GM19240 (cell line): ENCODE measurements at regions not wholly inside any gene's neighbourhood (a gene's known extent, or its start where the extent isn't known, plus 50 kb on each side); places are given as distances from the start of the nearest gene placed in this dataset.
"Not testable (repeated sequence)": the region's sequence is repeated elsewhere in the genome, so short reads cannot be mapped to it uniquely, and the experiment has no call there.

Experiments used
- DNase-seq: peaks from one replicate; pipeline ENCODE4 v3.0.0; 2011; ENCODE audit warnings: low spot score; ENCODE audit not compliant: insufficient read length

DNA sequence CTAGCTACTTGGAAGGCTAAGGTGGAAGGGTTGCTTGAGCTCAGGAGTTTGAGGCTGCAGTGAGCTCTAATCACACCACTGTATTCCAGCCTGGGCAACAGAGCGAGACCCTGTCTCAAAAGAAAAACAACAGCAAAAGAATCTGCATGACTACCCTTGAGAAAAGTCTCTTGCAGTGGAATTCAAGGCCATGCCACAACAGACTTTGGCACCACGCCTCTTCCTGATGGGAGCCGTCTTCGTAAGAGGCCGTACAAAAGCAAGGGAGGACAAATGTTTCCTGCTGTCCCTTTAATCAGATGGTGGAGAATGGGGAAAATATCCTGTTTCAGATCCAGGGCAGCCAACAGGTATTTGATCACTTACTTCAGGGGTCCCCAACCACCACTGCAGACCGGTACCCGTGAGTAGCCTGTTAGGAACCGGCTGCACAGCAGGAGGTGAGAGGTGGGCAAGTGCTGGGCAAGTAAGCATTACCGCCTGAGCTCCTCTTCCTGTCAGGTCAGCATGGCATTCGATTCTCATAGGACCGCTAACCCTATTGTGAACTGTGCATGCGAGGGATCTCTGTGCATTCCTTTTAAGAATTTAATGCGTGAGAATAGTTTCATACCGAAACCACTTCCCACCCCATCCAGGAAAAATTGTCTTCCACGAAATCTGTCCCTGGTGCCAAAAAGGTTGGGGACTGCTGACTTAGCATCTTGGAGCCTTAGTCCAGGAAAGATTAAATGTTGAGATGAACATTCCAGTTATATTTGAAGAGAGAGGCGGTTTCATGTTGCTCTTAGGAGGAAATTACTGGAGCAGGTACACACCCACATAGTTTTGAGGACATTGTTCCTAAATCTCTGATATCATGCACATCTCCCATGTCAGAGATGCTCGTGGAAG lies 94.4 kb upstream of the XPO1 start:
- no peak for DNase-seq

DNA sequence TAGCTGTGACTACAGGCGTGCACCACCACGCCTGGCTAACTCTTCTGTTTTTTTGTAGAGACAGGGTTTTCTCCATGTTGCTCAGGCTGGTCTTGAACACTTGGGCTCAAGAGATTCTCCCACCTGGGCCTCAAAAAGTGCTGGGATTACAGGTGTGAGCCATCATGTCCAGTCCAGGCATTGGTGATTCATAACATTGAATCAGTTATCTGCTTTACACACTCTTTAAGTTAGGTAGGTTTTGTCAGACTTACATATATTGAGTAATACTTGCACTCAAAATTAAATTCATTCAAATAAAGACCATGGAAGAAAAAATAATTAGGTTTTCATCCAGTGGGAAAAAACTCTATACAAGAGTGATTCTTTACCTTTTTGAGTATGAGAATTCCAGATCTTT lies 93.2 kb upstream of the XPO1 start:
- no peak for DNase-seq

DNA sequence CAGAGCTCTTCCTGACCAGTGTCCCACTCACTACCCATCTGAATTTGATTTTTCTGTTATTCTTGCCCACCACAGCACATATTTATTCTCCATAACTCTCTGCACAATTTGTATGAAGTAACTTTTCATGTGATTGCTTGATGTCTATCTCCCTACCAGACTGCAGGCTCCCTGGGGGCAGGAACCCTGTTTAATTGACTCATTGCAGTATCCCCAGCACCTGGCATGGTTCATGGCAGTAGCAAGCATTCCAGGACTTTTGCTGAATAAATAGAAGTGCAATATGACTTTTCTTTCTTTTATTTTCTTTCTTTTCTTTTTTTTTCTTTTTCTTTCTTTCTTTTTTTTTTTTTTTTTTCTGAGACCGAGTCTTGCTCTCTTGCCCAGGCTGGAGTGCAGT lies 88.7 kb upstream of the XPO1 start:
- DNase-seq: no peak

DNA sequence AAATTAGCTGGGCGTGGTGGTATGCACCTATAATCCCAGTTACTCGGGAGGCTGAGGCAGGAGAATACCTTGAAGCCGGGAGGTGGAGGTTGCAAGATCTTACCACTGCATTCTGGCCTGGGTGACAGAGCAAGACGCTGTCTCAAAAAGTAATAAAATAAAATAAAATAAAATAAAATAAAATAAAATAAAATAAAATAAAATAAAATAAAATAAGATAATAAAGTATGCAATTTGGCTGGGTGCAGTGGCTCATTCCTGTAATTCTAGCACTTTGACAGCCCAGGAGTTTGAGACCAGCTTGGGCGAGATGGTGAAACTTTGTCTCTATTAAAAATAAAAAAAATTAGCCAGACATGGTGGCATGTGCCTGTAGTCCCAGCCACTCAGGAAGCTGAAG lies 85.6 kb upstream of the XPO1 start:
- no peak for DNase-seq

DNA sequence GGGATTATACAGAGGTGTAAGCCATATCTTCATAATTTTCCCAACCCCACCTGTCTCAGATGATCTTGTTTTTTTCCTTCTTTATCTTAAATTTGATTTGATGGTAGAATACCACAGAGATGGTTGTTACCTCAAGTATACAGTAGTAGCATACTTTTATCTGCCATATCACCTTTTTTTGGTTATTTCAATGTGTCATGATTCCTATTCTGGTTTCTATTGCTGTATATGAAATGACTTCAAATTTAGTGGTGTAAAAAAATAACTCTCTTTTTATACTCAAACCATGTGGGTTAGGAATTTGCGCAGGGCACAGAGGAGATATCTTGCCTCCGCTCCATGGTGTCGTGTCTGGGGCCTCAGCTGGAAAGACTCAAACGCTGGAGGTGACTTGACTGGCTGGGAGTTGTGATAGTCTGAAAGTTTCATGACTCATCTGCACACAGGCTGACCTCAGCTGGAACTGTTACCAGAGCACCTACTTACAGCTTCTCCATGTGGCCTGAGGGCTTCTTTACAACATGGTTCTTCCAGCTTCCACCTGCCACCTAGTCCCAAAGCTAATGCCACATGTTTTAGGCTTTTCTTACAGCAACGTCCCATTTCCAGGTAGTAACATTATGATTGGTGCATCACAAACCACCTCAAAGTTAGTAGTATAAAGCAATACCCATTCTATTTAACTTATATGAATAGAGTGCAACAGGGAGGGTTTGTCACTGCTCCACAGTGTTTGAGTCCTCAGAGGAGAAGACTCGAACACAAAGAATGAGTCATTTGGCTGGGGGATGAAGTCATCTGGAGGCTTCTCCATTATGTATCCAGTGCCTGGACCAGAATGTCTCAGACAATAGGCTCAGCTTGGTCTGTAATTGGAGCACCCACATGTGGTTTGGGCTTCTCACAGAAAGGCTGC lies 82.3 kb upstream of the XPO1 start:
- no peak for DNase-seq

DNA sequence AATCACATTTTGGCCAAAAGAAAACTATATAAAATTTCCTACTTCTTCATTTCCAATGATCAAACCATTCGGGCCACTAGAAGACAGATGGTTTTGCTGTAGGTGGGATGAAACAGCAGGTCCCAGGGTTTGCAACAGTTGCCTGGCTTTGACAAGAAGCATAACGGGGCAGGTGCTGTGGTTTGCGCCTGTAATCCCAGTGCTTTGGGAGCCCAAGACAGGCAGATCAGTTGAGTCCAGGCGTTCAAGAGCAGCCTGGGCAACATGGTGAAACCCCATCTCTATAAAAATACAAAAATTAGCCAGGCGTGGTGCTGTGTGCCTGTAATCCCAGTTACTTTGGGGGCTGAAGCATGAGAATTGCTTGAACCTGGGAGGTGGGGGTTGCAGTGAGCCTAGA lies 81.4 kb upstream of the XPO1 start:
- DNase-seq: no peak

DNA sequence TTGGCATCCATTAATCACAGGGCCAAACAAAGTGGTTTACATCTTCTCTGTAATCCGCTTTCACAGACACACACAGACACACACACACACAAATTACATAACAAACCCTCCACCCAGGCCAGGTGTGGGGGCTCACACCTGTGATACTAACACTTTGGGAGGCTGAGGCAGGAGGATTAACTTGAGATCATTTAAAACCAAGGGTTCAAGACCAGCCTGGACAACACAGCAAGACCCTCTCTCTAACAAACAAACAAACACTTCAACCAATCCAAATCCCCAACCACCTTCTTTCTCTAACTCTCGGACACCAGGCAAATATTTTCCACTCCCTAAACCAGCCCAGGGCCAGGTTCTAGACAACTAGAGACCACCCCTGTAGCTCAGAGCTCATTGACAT lies 79.5 kb upstream of the XPO1 start:
- no peak for DNase-seq

DNA sequence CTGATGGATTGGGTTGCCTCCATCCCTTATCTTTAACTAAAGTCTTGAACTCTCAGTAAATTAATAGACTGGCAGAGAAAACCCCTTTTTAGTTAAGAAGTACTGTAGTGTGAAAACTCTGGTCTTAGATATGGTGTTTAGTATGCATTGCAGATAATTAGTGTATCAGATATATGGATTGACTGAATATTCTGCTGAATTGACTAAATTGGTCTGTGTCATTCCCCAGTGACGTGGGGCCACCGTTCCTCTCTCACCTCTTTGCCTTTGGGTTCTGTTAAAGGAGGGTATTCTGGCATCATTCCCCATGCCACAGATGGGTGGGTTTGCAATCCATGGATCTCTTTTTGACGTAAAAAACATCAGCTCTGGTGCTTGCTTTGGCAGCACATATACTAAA lies 67.1 kb upstream of the XPO1 start:
- no peak for DNase-seq

DNA sequence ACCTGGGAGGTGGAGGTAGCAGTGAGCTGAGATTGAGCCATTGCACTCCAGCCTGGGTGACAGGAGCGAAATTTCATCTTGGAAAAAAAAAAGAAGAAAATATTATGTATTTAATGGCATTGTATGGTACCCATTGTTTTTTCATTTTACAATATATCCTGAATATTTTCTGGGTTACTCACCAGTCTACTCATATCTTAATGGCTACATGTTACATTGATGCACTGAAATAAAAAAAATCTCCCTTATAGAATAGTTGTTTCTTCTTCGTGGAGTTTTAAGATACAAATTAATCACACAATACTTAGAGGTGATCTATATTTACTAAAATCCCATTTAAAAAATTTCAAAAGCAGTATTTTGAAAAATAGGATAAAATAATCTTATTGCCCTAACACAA lies 66.3 kb upstream of the XPO1 start:
- DNase-seq: no peak

DNA sequence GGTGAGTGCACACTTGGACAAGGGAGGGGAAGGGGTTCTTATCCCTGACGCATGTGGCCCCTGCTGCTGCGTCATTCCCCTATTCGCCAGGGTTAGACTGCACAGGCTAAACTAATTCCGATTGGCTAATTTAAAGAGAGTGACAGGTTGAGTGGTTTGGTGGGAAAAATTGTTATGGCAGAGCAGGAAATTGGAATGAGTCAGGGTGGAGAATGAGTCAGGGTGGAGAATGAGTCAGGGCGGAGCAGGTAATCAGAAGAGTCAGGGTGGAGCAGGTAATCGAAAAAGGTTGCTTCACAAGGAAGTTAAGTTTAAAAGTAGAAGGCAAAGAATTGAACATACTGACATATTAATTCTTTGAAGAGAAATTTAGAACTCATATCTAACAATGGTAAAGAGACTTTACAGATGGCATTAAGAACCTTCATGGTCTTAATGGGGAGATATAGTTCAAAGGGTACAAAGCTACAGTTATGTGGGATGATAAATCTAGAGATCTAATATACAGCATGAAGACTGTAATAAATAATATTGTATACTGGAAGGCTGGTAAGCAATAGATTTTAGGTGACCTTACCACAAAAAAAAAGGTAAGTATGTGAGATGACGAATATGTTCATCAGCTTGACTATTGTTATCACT lies 60.5 kb upstream of the XPO1 start:
- DNase-seq: not testable (repeated sequence)

DNA sequence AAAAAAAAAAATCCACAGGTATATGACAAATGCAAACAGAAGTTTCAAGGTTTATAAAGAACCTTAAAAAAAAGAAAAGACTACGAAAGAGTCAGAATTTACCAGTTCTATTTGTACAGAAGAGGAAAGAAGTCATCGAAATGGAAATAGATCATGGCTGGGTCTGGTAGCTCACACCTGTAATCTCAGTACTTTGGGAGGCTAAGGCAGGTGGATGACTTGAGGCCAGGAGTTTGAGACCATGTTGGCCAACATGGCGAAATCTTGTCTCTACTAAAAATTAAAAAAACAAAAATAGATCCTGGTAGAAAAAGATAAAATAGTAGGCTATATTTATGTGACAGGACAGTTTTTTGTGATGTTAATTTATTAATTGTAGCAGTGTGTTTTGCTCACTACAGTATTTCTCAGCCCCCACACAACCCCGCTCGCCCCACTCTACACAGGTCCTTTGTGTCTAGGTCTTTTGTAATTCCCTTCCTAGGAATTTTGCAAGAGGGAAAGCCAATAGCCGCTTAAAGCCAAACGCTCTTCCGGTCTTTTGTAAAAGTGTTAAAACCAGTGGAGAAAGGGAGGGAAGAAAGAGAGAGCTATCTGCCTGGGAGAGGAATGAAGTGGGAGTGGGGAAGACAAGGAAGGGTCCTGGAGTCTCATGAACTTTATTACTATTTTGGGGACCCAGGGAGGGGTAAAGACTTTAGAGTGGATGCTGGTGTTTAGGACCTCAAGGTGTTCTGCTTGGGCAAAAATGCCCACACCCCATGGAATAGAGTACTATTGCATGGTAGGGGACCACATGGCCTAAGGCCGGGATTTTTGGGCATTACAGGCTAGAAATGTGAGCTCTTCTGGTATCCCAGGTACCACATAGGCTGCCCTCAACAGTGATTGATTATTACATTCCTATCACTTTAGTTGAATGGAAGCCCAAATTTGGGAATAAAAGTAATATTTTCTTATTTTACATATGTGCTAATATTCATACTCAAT lies 59.4 kb upstream of the XPO1 start:
- DNase-seq: no peak

DNA sequence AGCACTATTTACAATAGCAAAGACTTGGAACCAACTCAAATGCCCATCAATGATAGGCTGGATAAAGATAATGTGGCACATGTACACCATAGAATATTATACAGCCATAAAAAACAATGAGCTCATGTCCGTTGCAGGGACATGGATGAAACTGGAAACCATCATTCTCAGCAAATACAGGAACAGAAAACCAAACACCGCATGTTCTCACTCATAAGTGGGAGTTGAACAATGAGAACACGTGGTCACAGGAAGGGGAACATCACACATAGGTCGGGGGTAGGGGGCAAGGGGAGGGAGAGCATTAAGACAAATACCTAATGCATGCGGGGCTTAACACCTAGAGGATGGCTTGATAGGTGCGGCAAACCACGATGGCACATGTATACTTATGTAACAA lies 56.0 kb upstream of the XPO1 start:
- not testable (repeated sequence) for DNase-seq

DNA sequence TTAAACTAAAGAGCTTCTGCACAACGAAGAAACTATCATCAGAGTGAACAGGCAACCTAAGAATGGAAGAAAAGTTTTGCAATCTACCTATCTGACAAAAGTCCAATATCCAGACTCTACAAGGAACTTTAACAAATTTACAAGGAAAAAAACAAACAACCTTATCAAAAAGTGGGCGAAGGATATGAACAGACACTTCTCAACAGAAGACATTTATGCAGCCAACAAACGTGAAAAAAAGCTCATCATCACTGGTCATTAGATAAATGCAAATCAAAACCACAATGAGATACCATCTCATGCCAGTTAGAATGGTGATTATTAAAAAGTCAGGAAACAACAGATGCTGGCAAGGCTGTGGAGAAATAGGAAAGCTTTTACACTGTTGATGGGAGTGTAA lies 55.5 kb upstream of the XPO1 start:
- DNase-seq: not testable (repeated sequence)

DNA sequence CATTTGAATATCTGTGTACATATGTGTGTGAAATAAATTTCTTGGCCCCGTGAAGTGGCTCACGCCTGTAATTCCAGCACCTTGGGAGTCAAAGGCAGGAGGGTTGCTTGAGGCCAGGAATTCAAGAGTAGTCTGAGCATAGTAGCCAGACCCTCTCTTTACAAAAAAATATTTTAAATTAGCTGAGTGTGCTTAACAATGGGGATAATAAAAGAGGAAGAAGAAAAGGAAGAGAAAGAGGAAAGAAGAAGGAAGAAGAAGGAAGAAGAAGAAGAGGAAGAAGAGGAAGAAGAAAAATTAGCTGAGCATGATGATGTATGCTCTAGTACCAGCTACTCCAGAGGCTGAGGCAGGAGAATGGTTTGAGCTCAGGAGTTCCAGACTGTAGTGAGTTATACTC lies 52.1 kb upstream of the XPO1 start:
- no peak for DNase-seq

DNA sequence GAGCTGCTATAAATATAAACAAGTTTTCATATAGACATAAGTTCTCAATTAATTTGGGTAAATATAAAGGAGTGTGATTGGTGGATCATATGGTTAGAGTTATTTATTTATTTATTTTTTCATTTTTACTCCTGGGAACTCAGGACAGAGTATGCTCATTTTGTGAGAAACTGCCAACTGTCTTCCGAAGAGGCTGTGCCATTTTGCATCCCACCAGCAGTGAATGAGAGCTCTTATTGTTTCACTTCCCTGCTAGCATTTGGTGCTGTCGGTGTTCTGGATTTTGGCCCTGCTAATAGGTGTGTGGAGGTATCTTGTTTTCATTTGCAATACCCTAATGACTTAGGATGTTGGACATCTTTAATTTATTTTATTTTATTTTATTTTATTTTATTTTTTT lies 50.4 kb upstream of the XPO1 start:
- DNase-seq: no peak
